ENCODE measurements at regions not wholly inside any gene's neighbourhood (a gene's known extent, or its start where the extent isn't known, plus 50 kb on each side); places are given as distances from the start of the nearest gene placed in this dataset.

GRCh38 chr3:102161384-102162006 is 273.3 kb upstream of the ZPLD1 start:
- TF ChIP-seq TCF4 (CRISPR knock-in tag; IDR thresholded peaks at IDR 0.05; ENCODE audit: borderline replicate concordance), result 0 out of 2 replicates have a peak, but pooled peaks have one; percentile 16
- no peak for TF ChIP-seq ZC3H10 (CRISPR knock-in tag; IDR thresholded peaks at IDR 0.05)
- no peak for TF ChIP-seq GLIS3 (CRISPR knock-in tag; IDR thresholded peaks at IDR 0.05)
- TF ChIP-seq OSR1 (CRISPR knock-in tag; IDR thresholded peaks at IDR 0.05), result no peak
- TF ChIP-seq SNAI2 (CRISPR knock-in tag; IDR thresholded peaks at IDR 0.05), result peak; percentile 31; the same call in 1 of the 2 replicates
- 0 out of 2 replicates have a peak, but pooled peaks have one; percentile 41 for TF ChIP-seq PATZ1 (CRISPR knock-in tag; IDR thresholded peaks at IDR 0.05; ENCODE audit: borderline replicate concordance)
- TF ChIP-seq ISL1 (CRISPR knock-in tag; IDR thresholded peaks at IDR 0.05), result peak; percentile 82
- peak; percentile 61; the same call in 1 of the 2 replicates for TF ChIP-seq TSHZ2 (CRISPR knock-in tag; IDR thresholded peaks at IDR 0.05)
- no peak for TF ChIP-seq PPARA (CRISPR knock-in tag; IDR thresholded peaks at IDR 0.05; ENCODE audit: borderline replicate concordance)
- no peak for TF ChIP-seq ZFP3 (CRISPR knock-in tag; IDR thresholded peaks at IDR 0.05)
- no peak for TF ChIP-seq ARNTL (CRISPR knock-in tag; IDR thresholded peaks at IDR 0.05; ENCODE audit: borderline replicate concordance, low read depth)
- no peak for TF ChIP-seq ESRRG (CRISPR knock-in tag; IDR thresholded peaks at IDR 0.05)
- 0 out of 2 replicates have a peak, but pooled peaks have one; percentile 38 for TF ChIP-seq CSRNP3 (CRISPR knock-in tag; IDR thresholded peaks at IDR 0.05)
- TF ChIP-seq ZNF8 (CRISPR knock-in tag; IDR thresholded peaks at IDR 0.05), result no peak
- TF ChIP-seq CSDC2 (CRISPR knock-in tag; IDR thresholded peaks at IDR 0.05), result no peak
- ATAC-seq, result no peak

- no peak for TF ChIP-seq PATZ1 (CRISPR knock-in tag; IDR thresholded peaks at IDR 0.05; ENCODE audit: borderline replicate concordance)
- no peak for TF ChIP-seq ESRRG (CRISPR knock-in tag; IDR thresholded peaks at IDR 0.05)
- no peak for TF ChIP-seq ZFP30 (CRISPR knock-in tag; IDR thresholded peaks at IDR 0.05)
- ATAC-seq, result no peak
Measured at GRCh38 chr3:102162251-102162650, 272.6 kb upstream of the ZPLD1 start.

- peak; percentile 80 for ATAC-seq
- TF ChIP-seq BACH2 (CRISPR knock-in tag; IDR thresholded peaks at IDR 0.05; ENCODE audit: borderline replicate concordance), result no peak
- TF ChIP-seq ZNF8 (CRISPR knock-in tag; IDR thresholded peaks at IDR 0.05), result peak; percentile 15; the same call in 1 of the 2 replicates
- peak; percentile 28; the same call in 1 of the 2 replicates for TF ChIP-seq POU6F1 (CRISPR knock-in tag; IDR thresholded peaks at IDR 0.05; ENCODE audit: borderline replicate concordance, low read depth)
- no peak for TF ChIP-seq RARB (CRISPR knock-in tag; IDR thresholded peaks at IDR 0.05)
- peak; percentile 84; the same call in 1 of the 2 replicates for TF ChIP-seq SNAI2 (CRISPR knock-in tag; IDR thresholded peaks at IDR 0.05)
- no peak for TF ChIP-seq PPARA (CRISPR knock-in tag; IDR thresholded peaks at IDR 0.05; ENCODE audit: borderline replicate concordance)
- peak; percentile 98 for TF ChIP-seq ISL1 (CRISPR knock-in tag; IDR thresholded peaks at IDR 0.05)
- peak; percentile 47; the same call in 1 of the 2 replicates for TF ChIP-seq TCF4 (CRISPR knock-in tag; IDR thresholded peaks at IDR 0.05; ENCODE audit: borderline replicate concordance)
- peak; percentile 89 for TF ChIP-seq CREB5 (CRISPR knock-in tag; IDR thresholded peaks at IDR 0.05; ENCODE audit: low read depth)
- 0 out of 2 replicates have a peak, but pooled peaks have one; percentile 70 for TF ChIP-seq ZFP3 (CRISPR knock-in tag; IDR thresholded peaks at IDR 0.05)
- peak; percentile 24 for TF ChIP-seq TSHZ2 (CRISPR knock-in tag; IDR thresholded peaks at IDR 0.05)
- TF ChIP-seq ZC3H10 (CRISPR knock-in tag; IDR thresholded peaks at IDR 0.05), result peak; percentile 85
- TF ChIP-seq ARNTL (CRISPR knock-in tag; IDR thresholded peaks at IDR 0.05; ENCODE audit: borderline replicate concordance, low read depth), result no peak
Measured at GRCh38 chr3:102163039-102163817, 271.6 kb upstream of the ZPLD1 start.
